PC-3 (cell line): ENCODE measurements at regions not wholly inside any gene's neighbourhood (a gene's known extent, or its start where the extent isn't known, plus 50 kb on each side); places are given as distances from the start of the nearest gene placed in this dataset.

Experiments
- ATAC-seq: fragments of 200-7000 bp; cut with Tn5 transposase; 2 replicates; pipeline ENCODE4 v1.9.1; 2020; ENCODE audit warnings: mild to moderate bottlenecking, moderate library complexity
- BruUV-seq: library from RNA; stranded (reverse); fragments of 400-500 nt; replicated peaks from 2 replicates; lab custom pipeline; 2021; lab: Mats Ljungman, UMichigan
- CTCF ChIA-PET: fragments of 300-600 bp; sonication (Branson Sonifier 250); formaldehyde crosslinking; loops from one replicate; lab custom pipeline; 2022; ENCODE audit warnings: antibody characterized with exemption; lab: Charles Lee
- POLR2A ChIA-PET: fragments of 300-600 bp; sonication (Branson Sonifier 250); formaldehyde crosslinking; loops from one replicate; lab custom pipeline; 2022; ENCODE audit warnings: antibody characterized with exemption; ENCODE audit not compliant: unreplicated experiment; lab: Charles Lee
- DNase-seq: peaks from one replicate; pipeline ENCODE4 v3.0.0-alpha.2; 2015
- H2AFZ ChIP-seq: fragments of 300-600 bp; sonication (generic); 2 replicates; pipeline ENCODE4 v1.6.0; 2016; ENCODE audit warnings: antibody characterized with exemption, low read length
- H3F3A ChIP-seq: fragments of 300-600 bp; sonication (generic); one replicate; pipeline ENCODE4 v1.6.0; 2017; ENCODE audit warnings: antibody characterized with exemption, low read length, control low read depth, mild to moderate bottlenecking; ENCODE audit not compliant: unreplicated experiment
- H3K27ac ChIP-seq: fragments of 300-600 bp; sonication (generic); 2 replicates; pipeline ENCODE4 v1.5.1; 2016; ENCODE audit warnings: mild to moderate bottlenecking, low read length
- H3K27me3 ChIP-seq: fragments of 300-600 bp; sonication (generic); 2 replicates; pipeline ENCODE4 v1.6.1; 2016; ENCODE audit warnings: low read length, mixed read lengths
- H3K36me3 ChIP-seq: fragments of 300-600 bp; sonication (generic); 2 replicates; pipeline ENCODE4 v1.6.1; 2016; ENCODE audit warnings: low read depth, mixed run types, low read length, mixed read lengths
- H3K4me1 ChIP-seq: fragments of 300-600 bp; sonication (generic); 2 replicates; pipeline ENCODE4 v1.5.1; 2016; ENCODE audit warnings: low read length; ENCODE audit not compliant: insufficient read depth
- H3K4me2 ChIP-seq: fragments of 300-600 bp; sonication (generic); 2 replicates; pipeline ENCODE4 v1.6.0; 2016; ENCODE audit warnings: low read length
- H3K4me3 ChIP-seq: fragments of 300-600 bp; sonication (generic); 2 replicates; pipeline ENCODE4 v1.5.1; 2016; ENCODE audit warnings: mild to moderate bottlenecking, low read length, mixed read lengths
- H3K79me2 ChIP-seq: fragments of 300-600 bp; sonication (generic); 2 replicates; pipeline ENCODE4 v1.6.1; 2017; ENCODE audit warnings: low read length, mixed read lengths
- H3K9ac ChIP-seq: fragments of 300-600 bp; sonication (generic); 2 replicates; pipeline ENCODE4 v1.6.0; 2016; ENCODE audit warnings: mild to moderate bottlenecking, low read length
- H3K9me2 ChIP-seq: fragments of 300-600 bp; sonication (generic); replicated peaks from 2 replicates; pipeline ENCODE4 v1.6.1; 2016; ENCODE audit warnings: mixed run types, low read length, mixed read lengths
- H3K9me3 ChIP-seq: fragments of 300-600 bp; sonication (generic); 2 replicates; pipeline ENCODE4 v1.6.1; 2016; ENCODE audit warnings: low read length, mixed read lengths
- H4K20me1 ChIP-seq: fragments of 300-600 bp; sonication (generic); 2 replicates; pipeline ENCODE4 v1.6.1; 2016; ENCODE audit warnings: low read length, mixed read lengths
- CTCF ChIP-seq: fragments of 300-600 bp; sonication (generic); conservative IDR thresholded peaks from 2 replicates; pipeline ENCODE4 v1.5.1; 2017; ENCODE audit warnings: antibody characterized with exemption, low read depth, mild to moderate bottlenecking, low read length
- EZH2 ChIP-seq: fragments of 300-600 bp; sonication (generic); IDR thresholded peaks from one replicate; pipeline ENCODE4 v1.6.1; 2017; ENCODE audit warnings: antibody characterized with exemption, mild to moderate bottlenecking, low read length; ENCODE audit not compliant: unreplicated experiment
- EZH2phosphoT487 ChIP-seq: fragments of 300-600 bp; sonication (generic); IDR thresholded peaks from 2 replicates; pipeline ENCODE4 v1.6.1; 2018; ENCODE audit warnings: mild to moderate bottlenecking, antibody characterized with exemption, low read length, borderline replicate concordance
- intact Hi-C: fragments of 100-400 bp; cut with micrococcal nuclease; formaldehyde crosslinking; loops from 2 replicates; pipeline ENCODE4 v1.9.0; 2023

GRCh38 chr4:106588891-106589290, 220.3 kb upstream of the GIMD1 start:
- H3K27ac ChIP-seq: no peak overlapping the region
- CTCF ChIA-PET: no interaction called here
- no peaks in the 10 kb centered on the region for H3K27me3 ChIP-seq
- H4K20me1 ChIP-seq: no peaks in the 10 kb centered on the region
- H3K4me3 ChIP-seq: no peak overlapping the region
- DNase-seq (no peak), ATAC-seq (no peak)
- intact Hi-C loops: loop anchor here (10.0 kb wide), 1 partner anchor 216 kb away; no protein-coding TSS in a partner anchor
- H3K4me2 ChIP-seq: no peak overlapping the region
- no TSS peak for BruUV-seq
- H2AFZ ChIP-seq: no peak overlapping the region
- no peaks in the 10 kb centered on the region for H3K9me2 ChIP-seq
- H3K36me3 ChIP-seq: no peaks in the 10 kb centered on the region
- peaks cover 6% of the 10 kb centered on the region for H3F3A ChIP-seq
- no peaks in the 10 kb centered on the region for H3K9me3 ChIP-seq
- no peak overlapping the region for H3K9ac ChIP-seq
- H3K79me2 ChIP-seq: no peaks in the 10 kb centered on the region
- peaks cover 35% of the 10 kb centered on the region for H3K4me1 ChIP-seq
- TF ChIP-seq EZH2 (no peak), EZH2phosphoT487 (no peak), CTCF (no peak)
- POLR2A ChIA-PET: no interaction called here

- intact Hi-C loops: loop anchor here (10.0 kb wide), 1 partner anchor 217 kb away; no protein-coding TSS in a partner anchor
Observed at GRCh38 chr4:106587558-106587957, 219.0 kb upstream of the GIMD1 start.

More at GRCh38 chr4:106587558-106587957, 219.0 kb upstream of the GIMD1 start:
- BruUV-seq: no TSS peak
- TF ChIP-seq EZH2: no peak
- no peak for TF ChIP-seq EZH2phosphoT487
- no peak for TF ChIP-seq CTCF
- Histone ChIP-seq H3K4me3 (no peak overlapping the region), H3K9ac (no peak overlapping the region), H3K9me3 (no peaks in the 10 kb centered on the region), H3K79me2 (no peaks in the 10 kb centered on the region), H3K4me2 (peak overlapping the region; percentile 22), H3K9me2 (no peaks in the 10 kb centered on the region), H3F3A (peaks cover 14% of the 10 kb centered on the region), H3K27ac (no peak overlapping the region), H3K27me3 (no peaks in the 10 kb centered on the region), H3K4me1 (peaks cover 46% of the 10 kb centered on the region), H4K20me1 (no peaks in the 10 kb centered on the region), H2AFZ (no peak overlapping the region), H3K36me3 (no peaks in the 10 kb centered on the region)
- POLR2A ChIA-PET: interaction anchor here (0.5 kb wide), 1 partner anchor 32 kb away, joined by 3 read pairs; no protein-coding TSS in a partner anchor
- ATAC-seq (peak; percentile 55), DNase-seq (peak; percentile 80)
- CTCF ChIA-PET: no interaction called here
